Karpas-422 (cell line): ENCODE measurements at regions not wholly inside any gene's neighbourhood (a gene's known extent, or its start where the extent isn't known, plus 50 kb on each side); places are given as distances from the start of the nearest gene placed in this dataset.

Experiments used
- DNase-seq: peaks from one replicate; pipeline ENCODE4 v3.0.0-alpha.2; 2015
- H2AFZ ChIP-seq: fragments of 200-600 bp; sonication (generic); 2 replicates; pipeline ENCODE4 v1.6.1; 2014; ENCODE audit warnings: antibody characterized with exemption, low read length, mixed read lengths
- H3K27ac ChIP-seq: fragments of 200-600 bp; sonication (generic); 2 replicates; pipeline ENCODE4 v1.5.1; 2014; ENCODE audit warnings: mild to moderate bottlenecking, low read length, moderate library complexity
- H3K27me3 ChIP-seq: fragments of 200-600 bp; sonication (generic); 2 replicates; pipeline ENCODE4 v1.6.1; 2014; ENCODE audit warnings: low read length, mixed read lengths
- H3K36me3 ChIP-seq: fragments of 200-600 bp; sonication (generic); 2 replicates; pipeline ENCODE4 v1.6.1; 2014; ENCODE audit warnings: low read length, mixed read lengths; ENCODE audit not compliant: insufficient read depth
- H3K4me1 ChIP-seq: fragments of 200-600 bp; sonication (generic); 2 replicates; pipeline ENCODE4 v1.6.1; 2014; ENCODE audit warnings: mild to moderate bottlenecking, low read length, mixed read lengths
- H3K4me2 ChIP-seq: fragments of 200-600 bp; sonication (generic); 2 replicates; pipeline ENCODE4 v1.6.1; 2014; ENCODE audit warnings: low read length, low read depth, mild to moderate bottlenecking; ENCODE audit not compliant: poor library complexity, severe bottlenecking
- H3K4me3 ChIP-seq: fragments of 200-600 bp; sonication (generic); 2 replicates; pipeline ENCODE4 v1.5.1; 2014; ENCODE audit warnings: mild to moderate bottlenecking, antibody characterized with exemption, low read length, mixed read lengths
- H3K79me2 ChIP-seq: fragments of 200-600 bp; sonication (generic); 2 replicates; pipeline ENCODE4 v1.6.1; 2014; ENCODE audit warnings: mild to moderate bottlenecking, low read length, mixed read lengths
- H3K9ac ChIP-seq: fragments of 200-600 bp; sonication (generic); 2 replicates; pipeline ENCODE4 v1.6.0; 2014; ENCODE audit warnings: low read length
- H3K9me2 ChIP-seq: fragments of 200-600 bp; sonication (generic), shearing (Covaris generic); replicated peaks from 2 replicates; pipeline ENCODE4 v1.6.0; 2014; ENCODE audit warnings: mild to moderate bottlenecking, low read length, moderate library complexity; ENCODE audit not compliant: insufficient read depth
- H3K9me3 ChIP-seq: fragments of 300-700, 200-600 bp; sonication (generic); 2 replicates; pipeline ENCODE4 v1.6.1; 2014; ENCODE audit warnings: low read length, mixed read lengths
- H4K20me1 ChIP-seq: fragments of 200-600 bp; sonication (generic); 2 replicates; pipeline ENCODE4 v1.6.1; 2014; ENCODE audit warnings: mild to moderate bottlenecking, antibody characterized with exemption, low read length, low read depth; ENCODE audit not compliant: insufficient read depth

DNA sequence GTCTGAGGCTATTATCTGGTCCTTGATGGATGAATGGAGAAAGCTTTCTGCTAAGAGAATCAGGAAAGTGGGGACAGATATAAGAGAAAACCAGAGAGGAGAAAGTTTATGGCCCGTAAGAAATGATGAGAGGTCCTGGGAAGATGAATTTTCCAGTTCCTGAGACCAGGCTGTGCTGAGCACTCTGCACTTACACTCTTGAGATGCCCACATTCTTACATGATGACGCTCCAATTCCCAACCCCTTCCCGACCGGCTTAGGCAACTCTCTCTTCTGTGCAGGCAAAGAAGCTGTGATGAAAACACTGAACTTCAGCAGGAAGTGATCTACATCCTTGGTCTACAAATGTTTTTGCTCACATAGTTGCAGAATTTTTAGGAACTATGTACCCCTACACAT lies 417.0 kb downstream of the ARHGEF28 start:
- H2AFZ ChIP-seq = no peak overlapping the region
- no peaks in the 10 kb centered on the region for H3K36me3 ChIP-seq
- no peak overlapping the region for H3K4me2 ChIP-seq
- no peaks in the 10 kb centered on the region for H3K4me1 ChIP-seq
- H4K20me1 ChIP-seq = no peaks in the 10 kb centered on the region
- H3K27me3 ChIP-seq = no peaks in the 10 kb centered on the region
- H3K9ac ChIP-seq = no peak overlapping the region
- H3K9me2 ChIP-seq = no peaks in the 10 kb centered on the region
- no peak overlapping the region for H3K27ac ChIP-seq
- H3K79me2 ChIP-seq = no peaks in the 10 kb centered on the region
- no peaks in the 10 kb centered on the region for H3K9me3 ChIP-seq
- no peak overlapping the region for H3K4me3 ChIP-seq
- no peak for DNase-seq

- DNase-seq = no peak
- no peaks in the 10 kb centered on the region for H3K4me1 ChIP-seq
- H3K4me3 ChIP-seq = no peak overlapping the region
- H3K9me2 ChIP-seq = no peaks in the 10 kb centered on the region
- H3K4me2 ChIP-seq = no peak overlapping the region
- no peaks in the 10 kb centered on the region for H3K27me3 ChIP-seq
- no peak overlapping the region for H2AFZ ChIP-seq
- no peaks in the 10 kb centered on the region for H3K79me2 ChIP-seq
- H4K20me1 ChIP-seq = no peaks in the 10 kb centered on the region
- H3K9ac ChIP-seq = no peak overlapping the region
- no peaks in the 10 kb centered on the region for H3K9me3 ChIP-seq
- no peaks in the 10 kb centered on the region for H3K36me3 ChIP-seq
- H3K27ac ChIP-seq = no peak overlapping the region
These were observed 416.6 kb downstream of the ARHGEF28 start for GRCh38 chr5:74042559-74042958.

GRCh38 chr5:74041913-74042312 lies 415.9 kb downstream of the ARHGEF28 start:
- H3K9me3 ChIP-seq = no peaks in the 10 kb centered on the region
- no peak overlapping the region for H2AFZ ChIP-seq
- DNase-seq = no peak
- H3K4me1 ChIP-seq = no peaks in the 10 kb centered on the region
- no peak overlapping the region for H3K9ac ChIP-seq
- H3K36me3 ChIP-seq = no peaks in the 10 kb centered on the region
- no peaks in the 10 kb centered on the region for H4K20me1 ChIP-seq
- H3K27me3 ChIP-seq = no peaks in the 10 kb centered on the region
- H3K27ac ChIP-seq = no peak overlapping the region
- H3K4me3 ChIP-seq = no peak overlapping the region
- H3K9me2 ChIP-seq = no peaks in the 10 kb centered on the region
- no peak overlapping the region for H3K4me2 ChIP-seq
- no peaks in the 10 kb centered on the region for H3K79me2 ChIP-seq

DNA sequence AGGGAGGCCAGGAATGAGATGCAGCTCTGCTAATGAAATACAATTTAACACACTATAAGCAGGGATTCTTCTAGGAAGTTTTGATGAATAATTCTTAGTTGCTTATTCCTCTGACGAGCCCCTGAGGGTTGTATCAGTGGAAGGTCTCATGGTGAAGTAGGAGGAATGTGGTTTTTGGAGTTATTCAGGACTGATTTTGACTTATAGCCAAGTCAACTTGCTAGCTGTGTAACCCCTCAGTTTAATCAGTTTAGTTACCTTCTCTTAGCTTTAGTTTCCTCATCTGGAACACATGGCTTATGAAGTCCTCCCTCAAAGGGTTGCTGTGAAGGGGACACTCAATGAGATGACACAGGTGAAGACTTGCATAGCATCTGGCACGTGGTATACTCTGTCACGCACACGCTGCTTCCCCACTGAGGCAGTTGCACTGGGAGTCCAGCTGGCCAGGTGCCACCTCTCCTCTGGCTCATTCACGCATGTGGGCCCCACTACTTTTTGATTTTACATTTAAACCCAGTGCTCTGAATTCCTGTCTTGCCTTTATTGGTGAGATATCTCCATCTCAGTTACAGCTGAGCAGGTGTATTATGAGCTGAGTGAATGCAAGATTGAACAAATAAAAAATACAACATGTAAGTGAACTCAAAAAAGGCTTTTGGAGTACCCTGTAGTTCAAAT lies 415.0 kb downstream of the ARHGEF28 start:
- no peaks in the 10 kb centered on the region for H3K4me1 ChIP-seq
- H3K4me2 ChIP-seq = no peak overlapping the region
- no peak overlapping the region for H3K4me3 ChIP-seq
- H3K9me3 ChIP-seq = no peaks in the 10 kb centered on the region
- H3K27ac ChIP-seq = no peak overlapping the region
- no peak overlapping the region for H3K9ac ChIP-seq
- no peaks in the 10 kb centered on the region for H3K36me3 ChIP-seq
- H2AFZ ChIP-seq = no peak overlapping the region
- H3K27me3 ChIP-seq = no peaks in the 10 kb centered on the region
- H3K9me2 ChIP-seq = no peaks in the 10 kb centered on the region
- no peaks in the 10 kb centered on the region for H3K79me2 ChIP-seq
- DNase-seq = no peak
- H4K20me1 ChIP-seq = no peaks in the 10 kb centered on the region

GRCh38 chr5:74040065-74040551 lies 414.1 kb downstream of the ARHGEF28 start:
- Histone ChIP-seq H4K20me1 (no peaks in the 10 kb centered on the region), H3K9ac (no peak overlapping the region), H3K79me2 (no peaks in the 10 kb centered on the region), H2AFZ (no peak overlapping the region), H3K9me2 (no peaks in the 10 kb centered on the region), H3K27me3 (no peaks in the 10 kb centered on the region), H3K4me1 (no peaks in the 10 kb centered on the region), H3K36me3 (no peaks in the 10 kb centered on the region), H3K4me2 (no peak overlapping the region), H3K9me3 (no peaks in the 10 kb centered on the region), H3K4me3 (no peak overlapping the region), H3K27ac (no peak overlapping the region)
- no peak for DNase-seq

DNA sequence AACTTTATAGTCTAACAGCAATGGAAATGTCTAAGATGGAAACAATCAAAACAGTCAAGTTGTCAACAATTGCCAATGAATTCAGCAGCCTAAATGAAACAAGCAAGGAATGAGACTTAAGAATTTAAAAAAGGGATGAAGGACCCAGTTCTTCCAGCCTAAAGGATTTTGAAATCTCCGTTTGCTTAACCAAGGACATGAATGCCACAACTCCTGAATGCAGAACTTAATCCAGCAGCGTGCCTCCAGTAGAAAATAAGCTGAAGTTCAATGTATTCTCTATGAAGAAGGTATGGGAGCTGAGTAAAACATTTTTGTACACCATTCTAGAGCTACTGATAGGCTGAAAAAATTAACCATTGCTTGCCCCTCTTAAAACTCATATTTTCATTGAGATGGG lies 411.3 kb downstream of the ARHGEF28 start:
- Histone ChIP-seq H3K4me1 (no peaks in the 10 kb centered on the region), H2AFZ (no peak overlapping the region), H3K4me3 (no peak overlapping the region), H3K36me3 (no peaks in the 10 kb centered on the region), H3K9me3 (no peaks in the 10 kb centered on the region), H3K27ac (no peak overlapping the region), H3K27me3 (no peaks in the 10 kb centered on the region), H3K79me2 (no peaks in the 10 kb centered on the region), H4K20me1 (no peaks in the 10 kb centered on the region), H3K9me2 (no peaks in the 10 kb centered on the region), H3K9ac (no peak overlapping the region), H3K4me2 (no peak overlapping the region)
- no peak for DNase-seq

DNA sequence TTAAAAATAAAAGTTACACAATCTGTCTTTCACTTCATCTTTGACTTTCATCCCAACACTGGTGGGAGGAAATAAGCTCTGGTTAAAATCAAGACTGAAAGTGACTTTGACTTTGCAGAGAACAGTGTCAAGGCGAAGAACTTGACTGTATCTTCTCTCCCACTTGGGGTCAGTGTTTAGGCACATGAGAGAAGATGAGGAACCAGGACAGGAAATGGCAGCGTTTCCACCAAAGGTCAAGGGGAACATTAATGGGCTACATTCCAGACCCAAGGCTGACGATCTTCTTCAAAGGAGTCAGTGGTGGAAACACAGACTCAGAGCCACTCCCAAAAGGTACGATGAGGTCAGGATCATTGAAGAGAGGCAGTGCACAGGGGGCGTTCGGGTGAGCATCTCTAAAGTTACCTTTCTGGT lies 409.5 kb downstream of the ARHGEF28 start:
- Histone ChIP-seq H3K27ac (no peak overlapping the region), H3K4me1 (no peaks in the 10 kb centered on the region), H3K4me3 (no peak overlapping the region), H3K27me3 (no peaks in the 10 kb centered on the region), H3K4me2 (no peak overlapping the region), H3K9me2 (no peaks in the 10 kb centered on the region), H3K36me3 (no peaks in the 10 kb centered on the region), H4K20me1 (no peaks in the 10 kb centered on the region), H3K9me3 (no peaks in the 10 kb centered on the region), H2AFZ (no peak overlapping the region), H3K79me2 (no peaks in the 10 kb centered on the region), H3K9ac (no peak overlapping the region)
- no peak for DNase-seq

DNA sequence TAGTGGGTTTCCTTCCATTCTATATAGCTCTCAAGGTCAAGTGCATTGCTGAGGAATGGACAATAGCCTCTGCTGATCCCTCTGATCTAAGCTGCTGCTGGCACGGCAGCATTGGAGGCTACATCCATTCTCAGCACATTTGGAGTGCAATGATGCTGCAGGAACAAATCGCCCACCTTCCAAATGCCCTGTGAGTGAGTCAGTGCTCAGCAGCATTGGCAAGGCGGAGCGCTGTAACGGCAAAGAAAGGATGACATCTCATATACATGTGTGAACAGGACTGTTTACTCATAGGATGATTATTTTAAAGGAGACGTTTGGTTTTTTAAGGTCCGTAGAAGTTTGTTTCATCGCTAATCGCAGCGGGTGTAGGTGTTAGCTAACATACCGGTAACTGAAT lies 408.7 kb downstream of the ARHGEF28 start:
- H3K9me2 ChIP-seq = no peaks in the 10 kb centered on the region
- no peaks in the 10 kb centered on the region for H4K20me1 ChIP-seq
- no peak overlapping the region for H3K4me3 ChIP-seq
- H3K9me3 ChIP-seq = no peaks in the 10 kb centered on the region
- no peaks in the 10 kb centered on the region for H3K36me3 ChIP-seq
- H3K27ac ChIP-seq = no peak overlapping the region
- no peaks in the 10 kb centered on the region for H3K79me2 ChIP-seq
- H3K4me1 ChIP-seq = no peaks in the 10 kb centered on the region
- H3K4me2 ChIP-seq = no peak overlapping the region
- H3K27me3 ChIP-seq = no peaks in the 10 kb centered on the region
- no peak overlapping the region for H2AFZ ChIP-seq
- H3K9ac ChIP-seq = no peak overlapping the region
- no peak for DNase-seq
